HL-60 (cell line): ENCODE measurements at regions not wholly inside any gene's neighbourhood (a gene's known extent, or its start where the extent isn't known, plus 50 kb on each side); places are given as distances from the start of the nearest gene placed in this dataset.

ENCODE experiments used
- CTCF ChIP-seq: IDR thresholded peaks from one replicate; pipeline ENCODE4 v1.5.1; 2011; ENCODE audit warnings: low read length, control low read depth, inconsistent platforms; ENCODE audit not compliant: insufficient read depth
- POLR2AphosphoS5 ChIP-seq: IDR thresholded peaks from 2 replicates; pipeline ENCODE4 v1.6.1; 2012; ENCODE audit warnings: low read depth

DNA sequence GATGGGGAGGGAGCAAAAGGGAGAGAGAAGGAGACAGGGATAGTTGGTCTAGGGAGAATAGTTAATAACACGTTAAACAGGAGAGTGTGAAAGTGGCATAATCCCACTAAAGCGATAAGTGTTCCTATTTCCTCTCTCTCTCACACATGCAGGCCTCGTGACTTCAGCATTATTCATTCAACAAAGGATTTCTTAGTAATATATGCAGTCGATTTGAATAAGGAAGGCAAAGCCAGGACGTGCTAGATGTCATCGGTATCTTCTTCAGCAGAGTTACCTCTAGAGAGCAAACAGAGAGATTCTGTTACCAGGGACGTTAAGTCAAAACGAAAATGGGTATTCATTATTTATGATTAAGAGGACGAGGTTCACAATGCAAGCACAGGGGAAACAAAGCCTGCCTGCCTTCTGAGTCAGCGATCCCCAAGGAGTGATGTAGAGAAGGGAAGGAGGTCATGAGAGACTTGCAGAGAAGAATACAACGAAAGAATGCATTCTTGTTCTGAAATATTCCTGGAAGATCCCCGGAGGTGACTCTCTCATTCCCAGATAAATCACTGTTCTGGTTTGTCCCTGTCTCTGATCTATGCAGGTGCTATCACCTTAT lies 1048.4 kb downstream of the NLGN4X start:
- TF ChIP-seq CTCF (no peak), POLR2AphosphoS5 (no peak)
